SKM-1 treated with dmso at 0.1 percent for 144 hours (cell line): ENCODE measurements at regions not wholly inside any gene's neighbourhood (a gene's known extent, or its start where the extent isn't known, plus 50 kb on each side); places are given as distances from the start of the nearest gene placed in this dataset.

ENCODE experiments used
- DNase-seq: peaks from one replicate; lab custom pipeline; 2025; ENCODE audit not compliant: unreplicated experiment; lab: John Stamatoyannopoulos, UW

DNA sequence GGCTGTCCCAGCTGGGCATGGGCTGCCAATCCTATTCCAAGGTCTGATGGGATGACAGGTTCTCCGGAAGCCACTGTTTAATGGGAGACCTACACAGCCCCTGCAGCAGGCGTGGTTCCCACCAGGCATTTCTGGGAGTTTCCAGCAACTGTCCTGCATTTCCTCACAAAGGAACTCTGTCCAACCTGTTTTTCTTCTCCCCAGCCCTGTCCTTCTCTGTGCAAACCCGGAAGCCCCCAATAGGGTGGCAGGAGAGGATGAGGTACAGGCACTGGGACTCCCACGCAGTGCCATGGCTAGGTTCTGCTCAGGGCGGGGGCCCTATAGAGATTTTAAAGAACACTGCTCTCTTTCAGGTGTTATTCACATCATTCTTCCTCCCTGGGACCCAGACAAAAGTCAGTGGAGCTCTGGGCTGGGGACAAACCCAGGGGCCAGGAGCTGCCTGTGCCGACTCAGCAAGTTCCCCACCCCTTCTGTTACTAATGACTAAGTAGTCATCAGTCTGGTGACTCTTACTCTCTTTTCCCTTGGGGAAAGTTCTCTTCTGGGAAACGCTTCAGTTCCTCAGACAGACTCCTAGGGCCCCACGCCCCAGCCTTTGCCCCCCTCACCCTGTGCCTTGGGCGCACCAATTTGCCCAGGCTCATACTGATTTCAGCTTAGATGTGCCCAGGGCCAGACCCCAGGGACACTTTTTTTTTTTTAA is 97.7 kb downstream of the CD47 start:
- no peak for DNase-seq

DNA sequence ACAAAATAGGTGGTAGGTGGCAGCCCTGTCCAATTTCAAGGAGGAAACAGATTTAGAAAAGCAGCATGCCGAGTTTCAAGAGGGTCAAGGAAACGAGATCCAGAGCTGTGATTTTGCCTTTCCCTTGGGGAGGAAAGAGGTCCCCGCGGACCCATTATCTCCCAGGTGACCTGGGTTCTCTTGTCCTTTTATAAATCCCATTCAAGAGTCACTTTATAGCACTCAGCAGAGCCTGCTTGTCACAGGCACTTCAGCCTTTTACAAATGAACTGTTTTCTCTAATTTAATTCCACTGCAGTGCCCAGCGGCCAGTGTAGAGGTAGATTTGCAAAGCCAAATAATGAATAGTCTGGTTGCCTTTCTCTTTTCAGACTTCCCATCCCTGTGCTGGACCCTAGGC is 99.9 kb downstream of the CD47 start:
- no peak for DNase-seq

DNA sequence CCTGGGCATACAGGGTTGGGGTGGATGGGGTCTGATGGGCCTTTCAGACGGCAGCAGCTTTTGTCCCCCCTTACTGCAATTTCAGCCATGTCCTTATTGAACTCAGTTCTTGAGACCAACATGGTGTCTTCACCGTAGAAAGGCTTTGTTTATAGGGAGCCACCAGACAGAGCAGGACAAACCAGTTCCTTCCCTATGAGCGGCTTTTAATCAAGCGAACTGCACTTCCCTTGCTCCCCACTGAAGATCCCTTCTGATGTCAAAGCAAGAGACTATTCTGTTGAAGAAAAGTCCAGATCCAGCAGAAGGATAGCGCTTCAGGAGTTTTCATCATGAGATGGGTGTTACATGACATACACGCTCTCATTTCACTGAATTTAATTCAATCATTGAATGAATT is 100.4 kb downstream of the CD47 start:
- DNase-seq: no peak

DNA sequence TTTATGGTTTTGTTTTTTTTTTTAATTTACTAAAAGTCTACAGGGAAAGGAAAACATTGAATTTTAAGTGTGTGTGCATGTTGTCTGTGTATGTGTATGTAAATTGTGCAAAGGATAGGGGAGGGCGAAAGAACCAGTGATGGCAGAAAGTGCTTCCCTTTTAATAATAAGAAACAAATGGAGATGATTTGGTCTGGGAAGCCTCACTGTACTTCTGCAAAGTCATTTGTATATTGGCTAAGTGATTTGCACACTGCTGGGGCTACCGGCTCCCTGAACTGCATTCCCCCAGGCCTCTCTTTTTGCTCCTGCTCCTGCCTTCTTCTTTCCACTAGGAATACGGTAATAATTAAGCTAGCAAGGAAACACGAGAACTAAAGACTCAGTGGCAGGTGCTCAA is 101.2 kb downstream of the CD47 start:
- DNase-seq: no peak

DNA sequence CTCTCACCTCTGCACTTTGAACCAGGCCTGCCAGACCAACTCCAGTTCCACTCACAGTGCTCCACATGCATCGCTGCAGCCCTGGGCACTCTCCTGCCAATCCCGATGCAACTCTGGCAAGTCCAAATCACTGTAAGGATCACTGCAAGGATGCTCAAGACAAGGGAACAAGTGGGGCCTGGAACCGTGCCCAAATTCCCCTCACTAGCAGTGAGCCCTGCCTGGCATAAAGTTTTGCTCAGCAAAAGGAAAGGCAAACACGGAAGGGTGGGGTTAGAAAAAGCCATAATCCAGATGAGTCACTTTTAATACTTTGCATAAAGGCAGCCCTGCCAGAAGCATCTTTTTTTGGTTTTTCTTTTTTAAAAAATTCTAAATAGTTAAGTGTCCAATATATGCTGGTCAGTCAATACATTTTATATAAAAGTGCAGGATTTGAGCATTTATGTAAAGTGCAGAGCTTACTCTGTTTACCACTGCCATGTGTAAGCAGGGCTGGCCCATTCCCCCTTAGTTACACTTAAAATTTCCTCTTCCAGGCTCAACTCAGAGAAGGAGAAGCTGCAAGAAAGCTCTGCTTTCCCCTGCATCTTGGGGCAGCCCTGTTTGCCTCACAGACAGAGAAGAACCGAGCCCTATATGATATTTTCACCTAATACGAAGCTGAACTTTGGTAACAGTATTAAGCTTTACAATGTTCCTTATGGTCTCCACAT is 102.2 kb downstream of the CD47 start:
- no peak for DNase-seq

DNA sequence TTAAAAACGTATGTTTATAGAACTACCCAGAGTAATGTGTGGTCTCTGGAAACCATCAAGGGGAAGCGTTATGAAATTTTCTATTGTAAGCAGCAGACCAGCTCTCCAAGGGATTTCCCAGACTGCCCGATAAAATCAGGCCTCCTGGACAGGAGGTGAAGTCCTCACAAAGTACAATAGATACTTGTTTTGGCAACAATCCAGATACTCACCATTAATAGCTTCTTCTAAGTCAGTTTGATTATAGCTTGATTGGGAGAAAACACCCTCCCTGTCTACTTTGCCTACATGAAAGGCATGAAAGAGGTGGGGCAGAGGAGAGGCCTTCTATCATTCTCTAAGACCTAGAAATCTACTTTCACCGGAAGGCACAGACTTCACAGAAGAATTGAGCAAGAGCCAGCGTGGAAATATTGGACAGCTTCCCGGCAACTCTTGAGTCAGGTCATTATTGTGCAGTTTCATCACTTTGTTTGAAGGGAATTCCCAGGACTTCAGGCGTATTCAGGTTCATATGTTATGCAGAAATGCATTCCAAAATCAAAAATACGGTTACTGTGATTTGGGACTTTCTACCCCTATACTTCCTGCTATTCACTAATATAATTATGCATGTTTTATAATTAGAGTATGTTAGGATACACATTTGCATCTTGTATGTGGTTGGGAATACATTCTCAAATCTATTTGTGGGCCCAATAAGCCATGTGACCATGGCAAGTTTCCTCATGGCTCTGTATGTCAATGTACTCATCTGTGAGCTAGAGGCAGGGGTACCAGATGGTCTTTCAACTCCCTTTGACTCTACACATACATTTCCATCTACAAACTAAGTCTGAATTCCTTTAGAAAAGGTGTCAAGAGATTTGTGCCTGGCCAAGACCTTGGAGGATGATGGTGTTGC is 103.5 kb downstream of the CD47 start:
- no peak for DNase-seq

DNA sequence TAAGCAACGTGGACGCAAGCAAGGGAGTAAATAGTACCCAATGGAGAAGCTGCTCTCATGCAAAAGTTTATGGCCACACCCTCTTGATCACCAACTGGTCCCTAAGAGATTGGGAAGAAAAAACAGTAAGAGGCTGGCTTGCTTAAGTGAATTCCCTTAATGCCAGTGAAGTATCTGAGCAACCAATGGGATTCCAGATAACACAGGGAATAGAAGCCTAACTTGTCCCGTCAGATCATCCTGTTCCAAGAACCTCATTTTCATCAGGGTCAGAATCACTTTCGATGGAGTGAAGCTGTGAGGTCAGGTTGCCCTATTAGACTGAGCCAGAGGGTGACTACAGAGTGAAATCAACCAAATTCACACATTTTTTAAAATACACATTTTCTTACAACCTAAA is 104.3 kb downstream of the CD47 start:
- DNase-seq: no peak

DNA sequence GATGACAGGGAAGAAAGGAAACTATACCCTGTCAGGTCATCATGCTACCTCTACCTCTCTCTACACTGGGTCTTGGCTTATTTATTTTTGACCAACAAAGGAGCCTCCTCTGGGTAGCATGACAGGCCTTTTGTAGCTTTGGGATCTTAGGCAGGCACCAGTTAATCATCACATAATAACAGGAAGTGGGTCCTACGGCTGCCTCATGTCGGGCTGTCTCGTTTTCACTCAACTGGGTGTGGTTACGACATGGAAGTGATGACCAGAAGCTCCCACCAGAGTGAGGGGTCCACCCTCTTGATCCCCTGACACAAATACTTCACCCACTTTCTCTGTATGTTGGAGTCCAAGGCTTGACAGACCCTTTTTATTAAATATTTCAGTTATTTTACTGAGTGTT is 105.3 kb downstream of the CD47 start:
- DNase-seq: no peak

DNA sequence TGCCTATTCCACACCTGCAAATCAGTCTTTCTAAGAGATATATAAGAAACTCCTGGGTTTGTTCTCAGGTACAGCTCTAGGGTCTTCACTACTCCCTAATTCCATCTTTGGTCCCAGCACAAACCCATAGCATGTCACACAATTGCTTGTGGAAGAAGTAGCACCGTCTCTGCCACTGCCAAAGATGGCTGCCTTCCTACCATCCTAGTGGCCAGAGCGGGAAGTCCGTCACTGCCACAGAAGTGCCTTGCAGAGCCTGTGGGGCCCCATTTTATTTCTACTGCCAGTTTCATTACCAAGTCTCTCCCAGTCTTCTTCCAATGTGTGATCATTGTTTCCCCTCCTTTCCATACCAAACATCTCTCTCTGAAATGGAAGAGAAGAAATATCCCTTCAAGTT is 107.6 kb downstream of the CD47 start:
- DNase-seq: no peak

DNA sequence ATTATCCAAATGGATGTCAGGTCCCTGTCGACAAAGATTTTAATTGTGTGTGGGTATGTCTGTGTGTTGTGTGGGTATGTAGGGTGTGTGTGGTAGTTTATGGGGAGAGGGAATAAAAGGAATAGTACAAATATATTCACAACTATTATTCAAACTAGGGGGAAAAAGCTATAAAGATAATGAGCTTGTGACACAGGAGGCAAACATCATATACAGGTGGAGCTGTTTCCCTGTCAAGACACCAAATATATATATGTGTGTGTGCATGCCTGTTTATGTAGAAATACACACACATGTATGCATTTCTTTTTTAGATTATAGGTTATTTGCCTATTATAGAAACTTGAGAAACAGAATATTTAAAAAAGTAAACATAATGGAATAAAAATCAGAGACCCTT is 108.7 kb downstream of the CD47 start:
- DNase-seq: no peak

DNA sequence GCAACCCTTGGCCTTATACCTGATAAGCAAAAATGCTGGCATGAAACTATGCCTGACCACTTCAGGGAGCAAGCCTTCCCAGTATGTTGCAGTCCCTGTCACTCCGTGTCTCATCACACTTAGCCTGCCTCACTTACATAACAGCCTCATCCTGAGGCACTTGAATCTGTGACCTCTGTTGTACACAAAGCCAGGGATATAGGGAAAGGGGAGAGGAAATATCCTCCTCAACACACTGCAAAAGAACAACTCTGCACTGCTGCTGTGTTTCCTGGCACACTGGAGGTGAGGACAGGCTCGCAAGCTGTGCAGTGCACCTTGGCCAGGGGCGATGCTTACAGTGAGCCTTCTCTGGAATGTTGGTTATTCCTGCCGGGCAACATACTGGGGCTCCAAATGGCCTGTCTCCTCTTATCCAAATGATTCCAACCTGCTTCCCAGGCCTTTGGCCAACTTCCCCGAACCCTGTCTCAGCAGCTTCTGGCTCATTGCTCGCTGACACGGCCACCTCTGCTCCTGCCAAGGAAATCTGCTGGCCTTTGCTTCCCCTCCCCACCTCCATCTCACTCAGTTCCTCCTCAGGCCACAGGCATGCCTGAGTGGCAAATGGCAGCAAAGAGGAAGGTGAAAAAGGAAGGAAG is 109.2 kb downstream of the CD47 start:
- DNase-seq: peak; percentile 15

DNA sequence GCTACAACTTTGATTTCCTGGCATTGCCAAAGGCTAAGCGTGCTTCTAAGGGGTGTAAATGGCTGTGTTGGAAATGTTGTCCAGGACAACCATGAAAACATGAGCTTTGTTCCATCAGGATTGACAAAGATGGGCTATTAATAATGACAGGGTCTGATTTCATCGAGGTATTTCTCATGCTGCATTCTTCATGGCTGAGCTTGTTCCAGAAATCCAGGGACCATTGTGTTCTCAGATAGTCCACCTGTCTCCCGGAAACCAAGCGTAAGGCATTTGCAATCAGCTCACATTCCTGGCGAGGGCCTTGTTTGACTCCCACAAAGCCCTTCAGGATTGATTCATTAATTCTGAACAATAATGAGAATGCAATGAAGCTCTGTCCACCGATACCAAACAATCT is 111.3 kb downstream of the CD47 start:
- no peak for DNase-seq

DNA sequence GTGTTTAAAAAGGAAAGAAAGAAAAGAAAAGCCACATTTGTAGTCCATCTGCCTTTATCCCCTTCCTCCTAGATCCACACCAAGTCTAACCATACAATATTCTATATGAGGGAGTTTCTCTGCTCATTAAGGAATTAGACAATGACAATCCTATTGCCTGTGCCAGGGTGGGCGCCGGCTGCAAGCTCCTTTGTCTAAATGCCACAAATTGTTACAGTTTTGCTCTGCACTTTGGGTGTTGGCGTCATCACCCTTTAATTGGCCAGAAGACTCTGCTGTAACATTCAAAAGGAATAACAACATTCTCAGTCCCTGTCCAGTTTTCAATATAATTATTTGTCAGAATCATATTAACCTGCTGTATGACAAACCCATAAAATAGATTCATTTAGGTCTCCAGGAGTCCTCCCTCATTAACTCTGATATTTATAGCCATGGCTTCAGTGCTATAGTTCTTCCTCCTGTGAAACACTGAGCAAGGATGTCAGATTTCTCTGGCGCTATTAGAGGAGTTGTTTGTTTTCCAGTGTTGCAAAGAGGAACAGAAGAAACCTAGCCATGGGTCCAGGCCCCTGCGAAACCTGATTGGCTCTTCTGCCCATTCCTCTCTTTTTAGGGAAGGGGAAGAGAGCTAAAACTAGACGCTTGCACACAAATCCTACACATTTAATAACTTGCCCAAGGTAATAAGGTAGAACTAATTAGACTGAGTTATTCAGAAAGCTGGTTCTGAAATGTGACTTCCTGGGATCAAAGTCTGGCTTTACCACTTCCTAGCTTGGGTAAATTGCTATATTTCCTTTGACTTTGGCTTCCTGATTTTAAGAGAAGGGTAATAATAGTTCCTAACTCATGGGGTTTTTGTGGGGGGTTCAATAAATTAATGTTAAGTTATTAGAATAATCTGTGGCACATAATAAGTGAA is 112.4 kb downstream of the CD47 start:
- peak; percentile 5 for DNase-seq

DNA sequence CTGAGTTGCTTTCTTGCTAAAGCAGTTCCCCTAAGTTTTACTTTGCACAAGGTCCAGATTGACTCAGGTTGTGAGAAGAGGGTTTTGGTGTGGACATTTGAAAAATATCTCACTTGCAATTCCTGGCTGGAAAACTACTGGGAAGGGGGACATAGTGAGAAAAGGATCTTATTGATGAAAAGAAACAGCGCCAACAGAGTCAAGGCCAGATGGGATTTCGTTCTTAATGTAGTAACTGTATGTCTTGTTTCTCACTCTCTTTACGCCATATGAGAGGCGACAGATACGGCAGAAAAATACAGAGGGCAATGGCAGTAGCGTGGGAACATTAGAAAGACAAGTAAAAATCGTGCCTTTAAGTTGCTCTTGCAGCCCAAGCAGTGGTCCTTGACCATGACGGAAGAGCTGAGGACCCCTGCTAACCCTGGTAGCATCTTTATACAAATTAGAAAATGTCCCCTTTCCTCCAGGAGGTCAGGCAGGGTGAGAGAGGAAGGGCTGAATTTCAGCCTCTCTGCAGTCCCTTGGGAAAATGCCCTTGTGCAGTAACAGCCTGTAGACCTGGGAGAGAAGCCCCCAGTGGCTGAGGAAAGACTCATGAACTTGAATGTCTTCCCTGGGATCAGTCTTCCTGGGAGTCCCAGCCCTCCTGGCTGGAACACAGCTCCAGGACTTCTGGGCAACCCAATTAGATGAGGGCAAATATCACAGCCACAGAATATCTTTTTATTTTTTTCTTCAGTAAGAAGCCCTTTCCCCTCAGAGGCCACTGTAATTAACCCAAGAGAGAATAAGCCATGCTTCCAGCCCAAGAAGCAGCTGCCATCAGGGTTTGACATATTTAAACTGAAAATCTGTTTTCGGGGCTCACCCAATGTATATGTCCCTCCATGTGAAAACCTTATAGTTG is 113.4 kb downstream of the CD47 start:
- DNase-seq: no peak

DNA sequence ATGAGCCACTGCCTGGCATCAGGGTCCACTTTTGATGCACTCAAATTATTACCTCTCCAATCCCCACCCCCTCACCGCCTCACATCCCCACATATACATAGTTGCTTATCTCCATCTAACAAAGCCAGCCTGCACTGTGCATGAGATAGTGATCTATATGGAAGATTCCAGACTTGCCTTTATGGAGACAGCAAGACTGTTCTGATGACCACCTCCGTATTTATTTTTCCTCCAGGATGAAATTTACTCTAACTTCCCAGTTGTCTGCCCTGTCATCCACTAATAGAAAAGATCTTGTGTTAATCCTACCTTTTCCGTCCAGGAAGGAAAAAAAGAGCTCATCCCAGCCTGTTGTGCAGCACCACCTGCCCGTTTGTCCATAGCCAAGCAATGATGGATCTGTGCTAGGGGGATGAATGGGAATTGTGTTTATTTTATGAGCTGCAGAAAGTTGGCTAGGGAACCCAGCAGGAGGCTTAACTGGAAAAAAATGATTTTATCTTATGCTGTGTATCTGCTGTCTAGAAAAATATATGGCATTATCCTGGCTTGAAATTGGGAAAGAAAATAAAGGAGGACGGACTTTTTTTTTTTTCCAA is 114.5 kb downstream of the CD47 start:
- DNase-seq: no peak

DNA sequence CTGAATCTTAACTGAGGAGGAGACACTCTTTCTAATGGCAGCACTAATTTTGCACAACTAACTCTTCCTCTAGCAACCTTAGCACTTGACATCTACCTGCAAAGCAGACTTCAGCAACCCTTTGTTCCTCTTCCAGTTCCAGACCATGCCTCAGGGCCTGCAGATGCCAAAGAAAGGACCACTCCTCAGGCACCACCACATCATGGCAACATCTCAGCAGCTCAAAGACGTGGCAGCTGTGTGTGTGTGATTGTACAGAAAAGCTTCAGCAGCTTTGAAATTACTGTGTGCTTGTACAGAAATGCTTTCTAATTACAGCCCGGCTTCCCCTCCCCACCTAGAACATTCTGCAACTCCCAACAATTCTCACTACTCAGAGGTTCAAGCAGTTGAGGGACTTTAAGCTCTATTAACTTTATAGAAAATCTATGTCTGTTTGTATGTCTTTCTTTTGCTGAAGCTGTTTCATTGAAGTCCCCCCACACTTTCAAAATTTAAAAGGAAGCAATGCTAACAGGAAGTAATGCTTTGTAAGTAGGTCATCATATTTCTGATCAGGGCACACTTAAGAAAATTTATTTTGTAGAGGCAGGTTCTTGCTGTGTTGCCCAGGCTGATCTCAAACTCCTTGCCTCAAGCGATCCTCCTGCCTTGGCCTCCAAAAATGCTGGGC is 115.2 kb downstream of the CD47 start:
- no peak for DNase-seq

DNA sequence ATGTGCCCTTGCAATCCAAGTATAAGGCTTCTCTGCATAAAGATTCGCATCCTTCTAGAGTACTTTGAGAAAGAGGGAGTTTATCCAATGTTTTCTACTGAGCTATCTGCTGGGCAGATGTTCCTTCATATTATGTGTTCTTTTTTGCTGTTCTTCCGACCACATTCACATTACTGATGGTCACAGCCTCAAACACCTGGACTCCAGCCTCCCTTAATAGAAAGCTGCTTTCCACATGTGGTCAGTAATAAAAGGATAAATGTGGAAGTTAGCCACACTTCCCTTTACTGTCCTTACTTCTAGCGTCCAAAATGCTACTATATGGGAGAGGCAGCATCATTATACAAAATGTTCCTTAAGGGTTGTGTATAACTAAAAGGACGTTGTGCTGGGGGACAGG is 116.9 kb downstream of the CD47 start:
- DNase-seq: no peak

DNA sequence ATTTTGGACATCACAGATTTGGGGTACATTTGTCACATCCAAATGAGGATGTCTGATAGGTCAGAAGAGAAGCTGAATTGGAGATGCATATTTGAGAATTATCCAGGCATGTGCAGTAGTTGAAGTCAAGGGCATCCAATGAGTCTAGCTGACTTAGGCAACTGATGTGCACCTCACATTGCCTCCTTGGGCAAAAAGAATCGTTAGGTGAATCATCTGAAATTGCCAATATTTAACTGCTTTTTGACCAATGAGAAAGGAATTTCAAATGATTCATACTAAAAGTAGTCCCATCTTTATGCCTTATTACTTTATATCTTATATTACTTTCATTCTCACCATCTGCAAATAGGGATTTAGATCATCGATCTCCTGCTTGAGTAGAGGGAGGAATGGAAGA is 117.7 kb downstream of the CD47 start:
- no peak for DNase-seq
